DOHH2 (cell line): ENCODE measurements at regions not wholly inside any gene's neighbourhood (a gene's known extent, or its start where the extent isn't known, plus 50 kb on each side); places are given as distances from the start of the nearest gene placed in this dataset.

ENCODE experiments used
- H3F3A ChIP-seq: fragments of 200-600 bp; sonication (generic), shearing (Covaris generic); 2 replicates; pipeline ENCODE4 v1.6.0; 2016; ENCODE audit warnings: antibody characterized with exemption, mild to moderate bottlenecking; ENCODE audit not compliant: control insufficient read depth, insufficient read depth
- H3K27ac ChIP-seq: fragments of 200-600 bp; sonication (generic); 2 replicates; pipeline ENCODE4 v1.5.1; 2014; ENCODE audit warnings: low read depth, mild to moderate bottlenecking, low read length, moderate library complexity
- H3K27me3 ChIP-seq: fragments of 200-600 bp; sonication (generic); 2 replicates; pipeline ENCODE4 v1.6.1; 2014; ENCODE audit warnings: mild to moderate bottlenecking, low read length, mixed read lengths; ENCODE audit not compliant: control insufficient read depth
- H3K36me3 ChIP-seq: fragments of 200-600 bp; sonication (generic); 2 replicates; pipeline ENCODE4 v1.6.1; 2014; ENCODE audit warnings: mild to moderate bottlenecking, low read length, moderate library complexity, mixed read lengths; ENCODE audit not compliant: control insufficient read depth
- H3K4me1 ChIP-seq: fragments of 200-600 bp; sonication (generic); 2 replicates; pipeline ENCODE4 v1.6.1; 2014; ENCODE audit warnings: mild to moderate bottlenecking, low read length, mixed read lengths; ENCODE audit not compliant: control insufficient read depth
- H3K4me2 ChIP-seq: fragments of 200-600 bp; sonication (generic); 2 replicates; pipeline ENCODE4 v1.6.0; 2014; ENCODE audit warnings: mild to moderate bottlenecking, low read length, moderate library complexity
- H3K4me3 ChIP-seq: fragments of 200-600 bp; sonication (generic); 2 replicates; pipeline ENCODE4 v1.5.1; 2014; ENCODE audit warnings: mild to moderate bottlenecking, low read length, mixed read lengths
- H3K79me2 ChIP-seq: fragments of 200-600 bp; sonication (generic); 2 replicates; pipeline ENCODE4 v1.6.1; 2014; ENCODE audit warnings: mild to moderate bottlenecking, low read length, mixed read lengths; ENCODE audit not compliant: control insufficient read depth
- H3K9me2 ChIP-seq: fragments of 200-600 bp; sonication (generic); replicated peaks from 2 replicates; pipeline ENCODE4 v1.6.1; 2014; ENCODE audit warnings: mild to moderate bottlenecking, low read length, mixed read lengths; ENCODE audit not compliant: control insufficient read depth
- H3K9me3 ChIP-seq: fragments of 200-600 bp; sonication (generic); 2 replicates; pipeline ENCODE4 v1.6.1; 2014; ENCODE audit warnings: antibody characterized with exemption, low read length, mixed read lengths; ENCODE audit not compliant: control insufficient read depth, insufficient read depth
- H4K20me1 ChIP-seq: fragments of 200-600 bp; sonication (generic); 2 replicates; pipeline ENCODE4 v1.6.0; 2014; ENCODE audit warnings: low read depth, mild to moderate bottlenecking, antibody characterized with exemption, low read length, moderate library complexity; ENCODE audit not compliant: control insufficient read depth, insufficient read depth
- CTCF ChIP-seq: fragments of 200-600 bp; sonication (generic); IDR thresholded peaks from one replicate; pipeline ENCODE4 v1.5.1; 2014; ENCODE audit warnings: antibody characterized with exemption, mild to moderate bottlenecking, low read depth, low read length; ENCODE audit not compliant: poor library complexity, severe bottlenecking
- EZH2phosphoT487 ChIP-seq: fragments of 200-600 bp; sonication (generic); IDR thresholded peaks from 2 replicates; pipeline ENCODE4 v1.6.1; 2017; ENCODE audit warnings: borderline replicate concordance, mild to moderate bottlenecking, antibody characterized with exemption, low read length, moderate library complexity, mixed read lengths

DNA sequence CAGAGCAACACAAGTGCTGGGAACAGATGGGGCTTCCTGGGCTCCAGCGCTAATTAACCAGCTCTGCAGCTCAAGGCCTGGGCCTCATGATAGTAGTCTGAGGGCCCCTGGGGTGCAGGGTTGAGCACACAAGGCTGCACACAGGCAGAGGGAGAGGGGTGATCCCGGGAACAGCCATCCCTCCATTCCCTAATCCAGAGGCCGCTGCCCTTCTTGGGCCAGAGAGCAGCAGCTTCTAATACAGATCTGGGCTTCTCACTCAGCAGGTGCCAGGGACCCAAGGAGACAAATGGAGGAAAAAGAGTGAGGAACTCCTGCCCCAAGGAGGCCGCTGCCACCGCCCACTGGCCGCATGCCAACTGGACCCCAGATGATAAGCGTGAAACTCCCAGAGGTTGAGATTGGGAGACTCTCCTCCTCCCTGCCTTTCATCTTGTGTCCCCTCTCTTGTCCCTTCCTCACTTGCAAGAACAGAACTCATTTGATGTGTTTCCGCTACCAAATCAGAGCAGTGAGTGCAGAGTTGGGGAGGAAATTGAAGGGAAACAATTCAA, 58.0 kb upstream of the IFNAR2 start:
- H3K9me2 ChIP-seq = no peaks in the 10 kb centered on the region; the same call in 1 of the 2 replicates
- H3K36me3 ChIP-seq = no peaks in the 10 kb centered on the region
- no peaks in the 10 kb centered on the region for H3F3A ChIP-seq
- no peaks in the 10 kb centered on the region for H3K79me2 ChIP-seq
- peaks cover 18% of the 10 kb centered on the region for H3K27me3 ChIP-seq
- H3K4me3 ChIP-seq = no peak overlapping the region
- H3K9me3 ChIP-seq = no peaks in the 10 kb centered on the region
- no peak overlapping the region for H3K4me2 ChIP-seq
- no peak overlapping the region for H3K27ac ChIP-seq
- TF ChIP-seq CTCF (no peak), EZH2phosphoT487 (no peak)
- H4K20me1 ChIP-seq = no peaks in the 10 kb centered on the region
- H3K4me1 ChIP-seq = peaks cover 9% of the 10 kb centered on the region

DNA sequence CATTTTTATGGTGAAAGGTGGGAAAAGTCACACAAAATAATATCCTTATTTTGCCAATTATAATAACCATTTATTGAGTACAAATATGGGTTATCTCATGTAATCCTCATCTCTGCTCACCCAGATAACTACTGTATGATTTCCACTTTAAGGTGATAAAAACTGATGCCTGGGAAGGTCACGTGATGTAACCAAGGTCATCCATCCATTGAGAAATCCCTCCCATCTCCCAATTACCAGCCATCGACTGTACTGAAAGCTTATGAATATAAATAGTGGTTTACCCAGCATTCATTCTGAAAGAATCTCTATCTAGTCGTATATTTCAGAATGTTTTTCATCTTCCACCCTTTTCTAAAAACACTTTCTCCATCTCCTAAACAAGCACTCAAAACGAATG, 55.0 kb upstream of the IFNAR2 start:
- no peaks in the 10 kb centered on the region for H4K20me1 ChIP-seq
- H3K79me2 ChIP-seq = no peaks in the 10 kb centered on the region
- H3K36me3 ChIP-seq = no peaks in the 10 kb centered on the region
- H3K9me3 ChIP-seq = no peaks in the 10 kb centered on the region
- no peaks in the 10 kb centered on the region for H3K4me1 ChIP-seq
- no peaks in the 10 kb centered on the region for H3F3A ChIP-seq
- H3K4me2 ChIP-seq = no peak overlapping the region
- TF ChIP-seq CTCF = no peak
- no peak for TF ChIP-seq EZH2phosphoT487
- peaks cover 26% of the 10 kb centered on the region for H3K27me3 ChIP-seq
- H3K4me3 ChIP-seq = no peak overlapping the region
- H3K27ac ChIP-seq = no peak overlapping the region
- H3K9me2 ChIP-seq = no peaks in the 10 kb centered on the region; the same call in 1 of the 2 replicates
